OCI-LY7 (cell line): ENCODE measurements at regions not wholly inside any gene's neighbourhood (a gene's known extent, or its start where the extent isn't known, plus 50 kb on each side); places are given as distances from the start of the nearest gene placed in this dataset.

Experiments
- BruUV-seq: library from RNA; stranded (reverse); fragments of 400-500 nt; replicated peaks from 2 replicates; lab custom pipeline; 2021; lab: Mats Ljungman, UMichigan
- CTCF ChIA-PET: fragments of 300-600 bp; sonication (Branson Sonifier 250); formaldehyde crosslinking; loops from one replicate; lab custom pipeline; 2022; ENCODE audit warnings: antibody characterized with exemption; ENCODE audit not compliant: unreplicated experiment; lab: Charles Lee
- POLR2A ChIA-PET: fragments of 300-600 bp; sonication (Branson Sonifier 250); formaldehyde crosslinking; loops from one replicate; lab custom pipeline; 2022; ENCODE audit warnings: antibody characterized with exemption; lab: Charles Lee
- DNase-seq: peaks from one replicate; pipeline ENCODE4 v3.0.0-alpha.2; 2015; ENCODE audit warnings: low spot score
- H2AFZ ChIP-seq: fragments of 200-600 bp; sonication (generic), shearing (Covaris generic); 2 replicates; pipeline ENCODE4 v1.6.1; 2014; ENCODE audit warnings: mild to moderate bottlenecking, antibody characterized with exemption, low read length, moderate library complexity
- H3K27ac ChIP-seq: fragments of 200-600 bp; sonication (generic); 2 replicates; pipeline ENCODE4 v1.5.1; 2014; ENCODE audit warnings: mixed run types, low read depth, mild to moderate bottlenecking, moderate library complexity, low read length, inconsistent platforms; ENCODE audit not compliant: poor library complexity, severe bottlenecking
- H3K36me3 ChIP-seq: fragments of 200-600 bp; sonication (generic); 2 replicates; pipeline ENCODE4 v1.6.1; 2014; ENCODE audit warnings: mild to moderate bottlenecking, antibody characterized with exemption, low read length, moderate library complexity, mixed read lengths; ENCODE audit not compliant: insufficient read depth
- H3K4me1 ChIP-seq: fragments of 200-600 bp; sonication (generic); 2 replicates; pipeline ENCODE4 v1.5.1; 2014; ENCODE audit warnings: mild to moderate bottlenecking, low read length; ENCODE audit not compliant: insufficient read depth, poor library complexity, severe bottlenecking
- H3K4me2 ChIP-seq: fragments of 200-600 bp; sonication (generic); 2 replicates; pipeline ENCODE4 v1.6.1; 2014; ENCODE audit warnings: mild to moderate bottlenecking, low read length
- H3K4me3 ChIP-seq: fragments of 200-600 bp; sonication (generic); 2 replicates; pipeline ENCODE4 v1.5.1; 2014; ENCODE audit warnings: mild to moderate bottlenecking, low read depth, low read length; ENCODE audit not compliant: poor library complexity, severe bottlenecking
- H3K79me2 ChIP-seq: fragments of 200-600 bp; sonication (generic); 2 replicates; pipeline ENCODE4 v1.6.1; 2016; ENCODE audit warnings: low read depth, mild to moderate bottlenecking, low read length, moderate library complexity, mixed read lengths; ENCODE audit not compliant: insufficient read depth
- H3K9me2 ChIP-seq: fragments of 200-600 bp; sonication (generic); 2 replicates; pipeline ENCODE4 v1.6.1; 2016; ENCODE audit warnings: mild to moderate bottlenecking, low read length, mixed read lengths; ENCODE audit not compliant: insufficient read depth
- H3K9me3 ChIP-seq: fragments of 200-600 bp; sonication (generic); 2 replicates; pipeline ENCODE4 v1.6.1; 2014; ENCODE audit warnings: mild to moderate bottlenecking, mixed run types, low read length, mixed read lengths
- H4K20me1 ChIP-seq: fragments of 200-600 bp; sonication (generic); 2 replicates; pipeline ENCODE4 v1.6.1; 2014; ENCODE audit warnings: mild to moderate bottlenecking, antibody characterized with exemption, low read length, moderate library complexity, mixed read lengths; ENCODE audit not compliant: insufficient read depth
- EZH2phosphoT487 ChIP-seq: fragments of 200-600 bp; sonication (generic); IDR thresholded peaks from 2 replicates; pipeline ENCODE4 v1.6.1; 2018; ENCODE audit warnings: low read depth, borderline replicate concordance, mild to moderate bottlenecking, mixed run types, antibody characterized with exemption, low read length, moderate library complexity, mixed read lengths
- intact Hi-C: fragments of 100-400 bp; cut with micrococcal nuclease; formaldehyde crosslinking; loops from one replicate; pipeline ENCODE4 v1.10.0; 2022; ENCODE audit not compliant: unreplicated experiment
- TF ChIP-seq, protein P1 (sequence below): fragments of 200-600 bp; sonication (generic); conservative IDR thresholded peaks from 2 replicates; pipeline ENCODE4 v1.5.1; 2014; ENCODE audit warnings: mild to moderate bottlenecking, antibody characterized with exemption, low read length, moderate library complexity, mixed read lengths

DNA sequence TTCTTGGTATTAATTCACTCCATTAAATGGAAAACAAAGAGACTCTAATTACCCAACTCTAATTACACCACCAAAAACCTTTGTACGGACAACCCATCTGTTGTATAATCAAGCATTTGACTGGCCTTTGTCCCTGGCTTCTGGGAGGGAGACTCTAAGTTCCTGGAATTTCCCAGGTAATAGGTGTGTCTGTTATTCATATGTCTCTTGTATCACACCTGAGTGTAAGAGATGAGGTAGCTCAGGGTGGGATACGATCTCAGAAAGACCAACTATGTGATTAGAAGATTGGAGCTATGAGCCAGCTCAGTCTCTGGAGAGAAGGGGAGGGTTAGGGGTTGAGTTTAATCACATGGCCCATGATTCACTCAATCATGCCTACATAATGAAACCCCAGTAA lies 94.7 kb upstream of the PLXNC1 start:
- no peaks in the 10 kb centered on the region for H3K4me1 ChIP-seq
- no peak overlapping the region for H3K27ac ChIP-seq
- H3K36me3 ChIP-seq, result no peaks in the 10 kb centered on the region
- TF ChIP-seq, protein P1, sequence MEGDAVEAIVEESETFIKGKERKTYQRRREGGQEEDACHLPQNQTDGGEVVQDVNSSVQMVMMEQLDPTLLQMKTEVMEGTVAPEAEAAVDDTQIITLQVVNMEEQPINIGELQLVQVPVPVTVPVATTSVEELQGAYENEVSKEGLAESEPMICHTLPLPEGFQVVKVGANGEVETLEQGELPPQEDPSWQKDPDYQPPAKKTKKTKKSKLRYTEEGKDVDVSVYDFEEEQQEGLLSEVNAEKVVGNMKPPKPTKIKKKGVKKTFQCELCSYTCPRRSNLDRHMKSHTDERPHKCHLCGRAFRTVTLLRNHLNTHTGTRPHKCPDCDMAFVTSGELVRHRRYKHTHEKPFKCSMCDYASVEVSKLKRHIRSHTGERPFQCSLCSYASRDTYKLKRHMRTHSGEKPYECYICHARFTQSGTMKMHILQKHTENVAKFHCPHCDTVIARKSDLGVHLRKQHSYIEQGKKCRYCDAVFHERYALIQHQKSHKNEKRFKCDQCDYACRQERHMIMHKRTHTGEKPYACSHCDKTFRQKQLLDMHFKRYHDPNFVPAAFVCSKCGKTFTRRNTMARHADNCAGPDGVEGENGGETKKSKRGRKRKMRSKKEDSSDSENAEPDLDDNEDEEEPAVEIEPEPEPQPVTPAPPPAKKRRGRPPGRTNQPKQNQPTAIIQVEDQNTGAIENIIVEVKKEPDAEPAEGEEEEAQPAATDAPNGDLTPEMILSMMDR, result no peak
- TF ChIP-seq EZH2phosphoT487, result no peak
- no peak overlapping the region for H3K4me3 ChIP-seq
- H3K79me2 ChIP-seq, result no peaks in the 10 kb centered on the region
- H4K20me1 ChIP-seq, result no peaks in the 10 kb centered on the region
- DNase-seq, result no peak
- CTCF ChIA-PET, result no interaction called here
- no peak overlapping the region for H3K4me2 ChIP-seq
- POLR2A ChIA-PET, result interaction anchor here (0.6 kb wide), 1 partner anchor 474 kb away, joined by 3 read pairs; no protein-coding TSS in a partner anchor
- intact Hi-C loops, result no loop called here
- no peaks in the 10 kb centered on the region for H3K9me3 ChIP-seq
- H3K9me2 ChIP-seq, result no peaks in the 10 kb centered on the region
- BruUV-seq, result no TSS peak
- H2AFZ ChIP-seq, result no peak overlapping the region

- no peak for DNase-seq
- ChIA-PET POLR2A (no interaction called here), CTCF (no interaction called here)
- Histone ChIP-seq H3K9me2 (no peaks in the 10 kb centered on the region), H3K36me3 (no peaks in the 10 kb centered on the region), H4K20me1 (no peaks in the 10 kb centered on the region), H3K9me3 (no peaks in the 10 kb centered on the region), H3K4me2 (no peak overlapping the region), H3K27ac (no peak overlapping the region), H2AFZ (no peak overlapping the region), H3K4me3 (no peak overlapping the region), H3K79me2 (no peaks in the 10 kb centered on the region), H3K4me1 (no peaks in the 10 kb centered on the region)
- intact Hi-C loops, result no loop called here
- TF ChIP-seq, protein P1, result no peak
- no peak for TF ChIP-seq EZH2phosphoT487
- no TSS peak for BruUV-seq
These were observed 92.8 kb upstream of the PLXNC1 start for GRCh38 chr12:94055528-94055927.

- BruUV-seq, result no TSS peak
- no peak for DNase-seq
- no peaks in the 10 kb centered on the region for H4K20me1 ChIP-seq
- H3K36me3 ChIP-seq, result no peaks in the 10 kb centered on the region
- no peak overlapping the region for H3K4me3 ChIP-seq
- TF ChIP-seq, protein P1, result no peak
- H3K4me1 ChIP-seq, result no peaks in the 10 kb centered on the region
- H3K9me2 ChIP-seq, result no peaks in the 10 kb centered on the region
- ChIA-PET CTCF (no interaction called here), POLR2A (no interaction called here)
- H3K27ac ChIP-seq, result no peak overlapping the region
- no peak overlapping the region for H2AFZ ChIP-seq
- H3K9me3 ChIP-seq, result no peaks in the 10 kb centered on the region
- H3K79me2 ChIP-seq, result no peaks in the 10 kb centered on the region
- intact Hi-C loops, result no loop called here
- H3K4me2 ChIP-seq, result no peak overlapping the region
These were observed 91.8 kb upstream of the PLXNC1 start for GRCh38 chr12:94056419-94057158.
